ENCODE measurements at regions not wholly inside any gene's neighbourhood (a gene's known extent, or its start where the extent isn't known, plus 50 kb on each side); places are given as distances from the start of the nearest gene placed in this dataset.

DNA sequence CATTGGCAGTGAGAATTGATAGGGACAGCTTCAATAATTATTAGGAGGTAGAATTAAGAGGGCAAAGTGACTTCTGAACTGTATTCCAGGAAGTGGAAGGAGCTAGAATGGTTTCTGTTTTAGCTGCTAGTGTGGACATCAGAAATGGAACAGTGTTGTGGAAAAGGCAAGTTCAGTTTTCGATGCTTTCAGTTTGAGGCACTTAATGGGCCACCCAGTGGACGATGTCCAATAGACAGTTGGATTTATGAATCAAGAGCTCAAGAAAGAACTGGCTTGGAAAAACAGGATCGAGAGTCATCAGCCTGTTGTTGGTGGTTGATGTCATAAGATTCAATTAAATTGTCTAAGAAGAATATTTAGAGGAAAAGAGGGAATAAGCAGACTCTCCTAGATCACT is 136.3 kb downstream of the DYRK2 start:
- TF ChIP-seq CTCF (IDR thresholded peaks at IDR 0.05) (no peak), SIN3A (IDR thresholded peaks at IDR 0.05; ENCODE audit: borderline replicate concordance, insufficient read depth, low read depth, low read length) (no peak), POLR2AphosphoS5 (IDR thresholded peaks at IDR 0.05; ENCODE audit: low read depth, low read length) (no peak)
- TF ChIP-seq, protein P1, sequence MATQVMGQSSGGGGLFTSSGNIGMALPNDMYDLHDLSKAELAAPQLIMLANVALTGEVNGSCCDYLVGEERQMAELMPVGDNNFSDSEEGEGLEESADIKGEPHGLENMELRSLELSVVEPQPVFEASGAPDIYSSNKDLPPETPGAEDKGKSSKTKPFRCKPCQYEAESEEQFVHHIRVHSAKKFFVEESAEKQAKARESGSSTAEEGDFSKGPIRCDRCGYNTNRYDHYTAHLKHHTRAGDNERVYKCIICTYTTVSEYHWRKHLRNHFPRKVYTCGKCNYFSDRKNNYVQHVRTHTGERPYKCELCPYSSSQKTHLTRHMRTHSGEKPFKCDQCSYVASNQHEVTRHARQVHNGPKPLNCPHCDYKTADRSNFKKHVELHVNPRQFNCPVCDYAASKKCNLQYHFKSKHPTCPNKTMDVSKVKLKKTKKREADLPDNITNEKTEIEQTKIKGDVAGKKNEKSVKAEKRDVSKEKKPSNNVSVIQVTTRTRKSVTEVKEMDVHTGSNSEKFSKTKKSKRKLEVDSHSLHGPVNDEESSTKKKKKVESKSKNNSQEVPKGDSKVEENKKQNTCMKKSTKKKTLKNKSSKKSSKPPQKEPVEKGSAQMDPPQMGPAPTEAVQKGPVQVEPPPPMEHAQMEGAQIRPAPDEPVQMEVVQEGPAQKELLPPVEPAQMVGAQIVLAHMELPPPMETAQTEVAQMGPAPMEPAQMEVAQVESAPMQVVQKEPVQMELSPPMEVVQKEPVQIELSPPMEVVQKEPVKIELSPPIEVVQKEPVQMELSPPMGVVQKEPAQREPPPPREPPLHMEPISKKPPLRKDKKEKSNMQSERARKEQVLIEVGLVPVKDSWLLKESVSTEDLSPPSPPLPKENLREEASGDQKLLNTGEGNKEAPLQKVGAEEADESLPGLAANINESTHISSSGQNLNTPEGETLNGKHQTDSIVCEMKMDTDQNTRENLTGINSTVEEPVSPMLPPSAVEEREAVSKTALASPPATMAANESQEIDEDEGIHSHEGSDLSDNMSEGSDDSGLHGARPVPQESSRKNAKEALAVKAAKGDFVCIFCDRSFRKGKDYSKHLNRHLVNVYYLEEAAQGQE (IDR thresholded peaks at IDR 0.05; ENCODE audit: insufficient read depth in 1 of 2, low read depth in 2 of 2, low read length in 1 of 2) = no peak
